GM03348 (cell line): ENCODE measurements at regions not wholly inside any gene's neighbourhood (a gene's known extent, or its start where the extent isn't known, plus 50 kb on each side); places are given as distances from the start of the nearest gene placed in this dataset.

ENCODE experiments used
- DNase-seq: peaks from one replicate; pipeline ENCODE4 v3.0.0; 2012; ENCODE audit warnings: low spot score

DNA sequence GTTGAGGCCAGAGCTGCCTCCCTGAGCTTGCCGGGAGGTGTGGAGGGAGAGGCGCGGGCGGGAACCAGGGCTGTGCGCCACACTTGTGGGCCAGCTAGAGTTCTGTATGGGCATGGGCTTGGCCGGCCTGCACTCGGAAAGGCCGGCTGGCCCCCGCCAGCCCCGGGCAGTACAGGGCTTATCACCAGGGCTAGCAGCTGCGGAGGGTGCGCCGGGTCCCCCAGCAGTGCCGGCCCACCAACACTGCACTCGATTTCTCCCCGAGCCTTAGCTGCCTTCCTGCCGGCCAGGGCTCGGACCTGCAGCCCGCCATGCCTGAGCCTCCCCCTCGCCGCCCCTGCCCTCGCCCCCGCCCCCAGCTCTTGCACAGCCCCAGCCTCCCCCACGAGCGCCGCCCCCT, 472.7 kb downstream of the TFAP2A start:
- DNase-seq = no peak

DNA sequence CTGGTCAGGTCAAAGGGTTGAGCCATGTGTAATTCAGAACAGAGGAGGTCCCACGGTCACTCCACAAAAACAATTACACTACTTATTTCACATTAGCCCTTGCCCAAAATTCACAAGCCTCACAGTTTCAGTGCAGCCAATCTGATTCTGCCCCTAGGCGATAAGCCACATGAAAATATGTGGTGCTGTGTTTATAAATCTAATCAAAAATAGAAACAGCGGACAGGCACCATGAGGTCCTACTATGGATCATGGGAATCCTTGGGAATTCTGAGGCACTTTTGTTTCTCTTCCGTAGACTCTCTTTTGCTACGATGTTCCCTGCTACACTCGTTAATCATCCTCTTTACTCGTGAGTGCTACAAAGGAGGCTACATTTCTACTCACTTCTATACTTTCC, 476.1 kb downstream of the TFAP2A start:
- no peak for DNase-seq

DNA sequence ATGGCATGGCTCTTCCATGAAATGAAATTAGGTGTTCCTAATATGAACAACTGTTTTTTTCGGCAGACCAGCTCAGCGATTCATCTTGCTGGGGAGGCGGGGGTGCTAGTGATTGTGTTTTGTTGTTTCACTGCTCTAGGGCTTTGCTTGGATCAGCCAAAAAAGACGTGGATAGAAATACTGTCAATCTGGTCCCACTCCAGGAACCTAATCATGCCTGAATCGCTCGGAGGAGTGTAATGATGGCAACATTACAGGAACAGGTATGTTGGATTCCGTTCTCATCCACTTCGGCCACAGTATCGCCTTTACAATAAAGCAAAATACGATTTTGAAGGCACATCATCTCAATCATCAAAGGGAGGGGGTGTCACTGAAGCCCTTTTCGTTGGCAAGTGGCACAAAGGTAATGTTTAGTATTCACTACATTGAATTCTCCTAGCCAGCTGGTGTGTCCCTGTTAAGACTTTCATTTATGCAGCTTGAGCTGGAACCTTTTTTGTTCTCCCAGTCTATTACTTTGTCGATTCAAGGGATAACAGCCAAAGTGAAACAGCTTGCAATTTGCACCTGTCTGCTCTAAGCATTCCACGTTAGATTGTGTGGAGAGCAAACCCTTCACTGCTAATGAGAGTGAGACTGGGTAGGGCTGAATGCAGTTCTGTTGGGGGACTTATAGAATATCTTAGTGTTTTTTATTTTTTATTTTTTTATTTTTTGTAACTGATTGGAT, 477.7 kb downstream of the TFAP2A start:
- DNase-seq = no peak

DNA sequence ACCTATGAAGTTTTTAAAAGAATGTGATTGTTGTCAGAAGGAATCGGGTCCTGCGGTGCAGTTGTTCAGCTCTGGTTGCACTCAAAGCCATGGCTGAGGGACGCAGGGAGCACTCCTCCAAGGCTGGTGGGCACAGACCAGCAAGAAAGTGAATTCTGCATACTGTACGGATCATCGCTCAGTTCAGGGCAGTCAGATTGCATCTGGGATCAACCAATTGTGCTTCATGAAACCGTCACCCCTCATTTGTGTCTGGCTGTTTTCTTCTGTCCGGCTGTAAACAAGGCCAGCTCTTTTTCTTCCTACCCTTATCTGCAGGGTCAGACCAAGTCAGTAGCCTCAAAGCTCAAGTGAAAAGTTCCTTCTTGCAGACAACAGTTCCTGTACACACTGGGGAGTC, 478.3 kb downstream of the TFAP2A start:
- no peak for DNase-seq

DNA sequence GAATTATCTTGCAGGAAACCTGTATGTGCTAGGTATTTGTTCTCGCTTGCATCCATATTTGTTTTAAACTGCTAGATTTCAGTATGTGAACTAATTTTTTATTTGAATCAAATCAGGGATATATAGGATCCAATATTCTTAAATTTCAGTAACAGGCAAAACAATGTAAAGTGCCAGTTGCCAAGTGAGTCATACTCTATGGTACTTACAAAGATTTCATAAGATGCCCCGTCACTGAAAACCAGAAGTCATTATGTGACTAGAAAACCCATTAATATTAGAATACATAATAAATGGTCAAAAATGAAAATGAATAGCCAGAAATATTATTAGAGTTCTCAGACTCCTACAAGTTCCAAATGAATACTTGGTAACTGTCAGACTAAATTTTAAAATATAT, 481.2 kb downstream of the TFAP2A start:
- peak; percentile 9 for DNase-seq

DNA sequence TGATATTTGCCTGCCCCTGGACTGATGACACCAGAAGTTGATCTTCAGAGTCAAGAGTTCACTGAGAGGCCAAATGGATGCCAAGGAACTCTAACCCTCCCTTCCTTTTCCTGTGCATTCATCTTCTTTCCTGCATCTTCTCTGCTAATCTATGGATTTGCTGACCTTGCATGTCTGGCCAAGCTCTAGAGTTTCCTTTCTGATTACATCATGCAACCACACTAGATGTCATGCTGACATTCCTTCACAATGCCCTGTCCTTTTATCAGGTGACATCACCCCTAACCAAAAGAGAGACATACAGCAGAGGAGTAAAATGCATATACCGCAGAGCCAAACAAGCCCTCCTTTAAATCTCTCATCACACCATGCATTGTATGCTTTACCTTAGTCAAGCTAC, 487.6 kb downstream of the TFAP2A start:
- no peak for DNase-seq

DNA sequence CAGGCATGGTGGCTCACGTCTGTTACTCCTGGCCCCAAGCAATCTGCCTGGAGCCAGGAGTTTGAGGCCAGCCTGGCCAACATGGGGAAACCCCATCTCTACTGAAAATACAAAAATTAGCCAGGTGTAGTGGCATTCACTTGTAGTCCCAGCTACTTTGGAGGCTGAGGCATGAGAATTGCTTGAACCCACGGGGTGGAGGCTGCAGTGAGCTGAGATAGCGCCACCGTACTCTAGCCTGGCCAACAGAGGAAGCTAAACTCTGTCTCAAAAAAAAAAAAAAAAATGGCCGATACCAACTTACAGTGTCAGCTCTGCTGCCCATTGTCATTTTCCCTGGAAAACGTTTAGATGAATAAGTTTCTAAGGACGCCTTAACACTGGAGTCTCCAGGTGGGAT, 489.9 kb downstream of the TFAP2A start:
- DNase-seq = no peak

DNA sequence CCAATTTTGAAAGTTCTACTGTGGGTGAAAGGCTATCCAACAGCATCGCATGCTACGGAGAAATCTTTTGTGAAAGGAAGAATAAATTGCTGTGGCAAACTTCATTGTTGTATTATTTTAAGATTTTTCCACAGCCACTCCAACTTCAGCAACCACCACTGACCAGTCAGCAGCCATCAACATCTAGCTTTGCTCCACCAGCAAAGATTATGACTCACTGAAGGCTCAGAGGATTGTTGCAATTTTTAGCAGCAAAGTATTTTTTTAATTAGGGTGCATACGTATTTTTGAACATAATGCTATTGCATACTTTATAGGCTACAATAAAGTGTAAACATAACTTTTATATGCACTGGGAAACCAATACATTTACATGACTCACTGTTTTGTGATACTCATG, 493.5 kb downstream of the TFAP2A start:
- DNase-seq = peak; percentile 13

DNA sequence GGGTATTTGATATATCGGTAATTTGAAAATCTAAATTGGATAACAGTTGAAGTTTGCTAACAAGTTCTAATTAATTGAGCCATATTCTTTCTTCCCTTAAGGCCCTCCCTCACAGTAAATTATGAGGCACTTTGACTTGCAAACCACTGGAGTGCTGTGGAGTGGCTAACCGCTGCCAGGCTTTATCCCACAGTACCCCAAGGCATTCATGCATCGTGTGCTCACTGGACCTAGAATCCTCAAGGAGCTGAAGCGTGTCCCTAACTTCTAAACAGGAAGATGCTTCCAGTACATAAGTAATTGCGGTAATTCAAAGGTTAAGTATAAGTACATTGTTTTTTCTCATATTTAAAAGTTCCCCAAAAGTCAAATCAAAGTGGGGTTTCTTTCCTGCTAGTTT, 499.9 kb downstream of the TFAP2A start:
- no peak for DNase-seq

DNA sequence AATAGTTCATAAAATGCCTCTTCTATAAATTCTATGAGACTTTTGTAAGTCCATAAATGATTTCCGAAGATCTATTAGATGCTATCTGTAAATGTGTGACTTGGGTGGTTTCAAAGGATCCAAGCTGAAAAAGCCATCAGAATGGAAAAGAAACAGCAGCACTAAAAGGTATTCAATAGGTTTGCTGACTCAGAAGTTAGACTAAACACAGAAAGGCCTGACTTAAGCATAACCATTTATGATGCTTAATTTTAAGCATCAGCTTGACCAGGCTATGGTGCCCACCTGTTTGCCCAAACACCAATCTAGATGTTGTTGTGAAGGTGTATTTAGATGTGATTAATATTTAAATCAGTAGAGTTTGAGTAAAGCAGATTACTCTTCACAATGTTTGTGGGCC, 513.5 kb downstream of the TFAP2A start:
- DNase-seq = no peak

DNA sequence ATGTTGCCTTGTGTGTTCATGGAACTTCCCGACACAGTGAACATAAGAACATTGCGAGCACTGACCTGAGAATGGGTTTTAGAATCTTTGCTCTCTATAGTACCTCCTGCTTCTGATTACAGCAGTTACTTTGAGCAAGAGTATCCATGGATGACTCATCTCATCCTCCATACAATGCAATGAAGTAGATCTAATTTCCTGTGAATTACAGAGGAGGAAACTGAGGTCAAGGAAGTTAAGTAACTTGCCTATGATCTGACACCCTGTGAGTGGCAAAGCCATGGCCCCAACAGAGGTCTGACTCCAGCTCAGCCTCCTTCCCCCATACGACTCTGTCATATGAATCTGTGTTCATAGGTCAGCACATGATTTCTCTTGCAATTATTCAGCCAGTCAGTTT, 518.1 kb downstream of the TFAP2A start:
- DNase-seq = no peak

DNA sequence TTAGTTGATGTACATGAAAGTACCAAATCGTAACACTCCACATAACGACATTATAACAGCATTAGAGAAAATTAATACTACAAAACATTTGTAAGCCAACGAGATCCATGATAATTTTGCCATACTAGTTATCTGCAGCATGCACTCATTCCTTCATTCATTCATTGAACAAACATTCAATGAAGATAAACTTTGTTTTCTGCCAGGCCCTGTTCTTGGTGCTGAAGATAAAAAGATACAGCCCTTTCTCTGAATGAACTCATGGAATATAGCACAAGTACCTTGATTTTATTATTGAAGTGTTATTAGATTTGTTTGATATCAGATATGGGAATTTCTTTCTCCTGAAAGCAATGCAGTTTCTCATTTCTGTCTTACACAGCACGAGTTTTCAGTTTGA, 524.0 kb downstream of the TFAP2A start:
- no peak for DNase-seq

DNA sequence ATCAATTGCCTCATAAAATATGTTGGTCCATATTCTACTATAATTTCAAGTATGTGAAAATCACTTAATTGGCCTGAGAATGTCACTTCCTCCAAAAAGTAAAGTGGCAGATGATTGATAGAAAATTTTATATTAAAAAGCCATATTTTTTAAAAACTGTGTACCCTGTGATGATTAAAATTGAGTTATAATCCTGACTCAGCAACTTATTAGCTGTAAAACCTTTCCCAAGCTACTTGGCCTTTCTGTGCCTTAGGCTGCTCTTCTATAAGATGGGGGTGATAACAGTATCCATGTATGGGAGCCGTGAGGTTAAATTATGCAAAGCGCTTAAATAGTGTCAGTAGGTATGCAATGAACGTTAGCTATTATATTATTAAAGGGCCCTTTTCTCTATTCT, 524.4 kb downstream of the TFAP2A start:
- no peak for DNase-seq

DNA sequence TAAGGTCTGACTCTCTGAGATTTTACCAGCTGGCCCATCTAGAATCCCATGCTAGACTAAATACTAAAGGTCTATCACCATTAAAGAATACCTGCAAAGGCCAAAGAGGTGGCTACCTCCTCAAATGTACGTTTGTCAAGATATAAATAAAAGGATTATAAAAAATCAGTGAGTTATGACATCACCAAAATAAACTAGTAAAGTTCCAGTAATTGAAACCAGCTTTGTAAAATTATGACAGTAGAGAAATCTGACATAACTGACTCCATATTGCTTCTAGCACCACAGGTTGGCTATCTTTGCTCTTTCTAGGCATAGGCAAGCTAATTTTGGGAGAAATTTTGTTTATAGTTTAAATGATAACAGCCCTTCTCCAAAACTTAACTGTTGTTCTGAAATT, 536.3 kb downstream of the TFAP2A start:
- no peak for DNase-seq

DNA sequence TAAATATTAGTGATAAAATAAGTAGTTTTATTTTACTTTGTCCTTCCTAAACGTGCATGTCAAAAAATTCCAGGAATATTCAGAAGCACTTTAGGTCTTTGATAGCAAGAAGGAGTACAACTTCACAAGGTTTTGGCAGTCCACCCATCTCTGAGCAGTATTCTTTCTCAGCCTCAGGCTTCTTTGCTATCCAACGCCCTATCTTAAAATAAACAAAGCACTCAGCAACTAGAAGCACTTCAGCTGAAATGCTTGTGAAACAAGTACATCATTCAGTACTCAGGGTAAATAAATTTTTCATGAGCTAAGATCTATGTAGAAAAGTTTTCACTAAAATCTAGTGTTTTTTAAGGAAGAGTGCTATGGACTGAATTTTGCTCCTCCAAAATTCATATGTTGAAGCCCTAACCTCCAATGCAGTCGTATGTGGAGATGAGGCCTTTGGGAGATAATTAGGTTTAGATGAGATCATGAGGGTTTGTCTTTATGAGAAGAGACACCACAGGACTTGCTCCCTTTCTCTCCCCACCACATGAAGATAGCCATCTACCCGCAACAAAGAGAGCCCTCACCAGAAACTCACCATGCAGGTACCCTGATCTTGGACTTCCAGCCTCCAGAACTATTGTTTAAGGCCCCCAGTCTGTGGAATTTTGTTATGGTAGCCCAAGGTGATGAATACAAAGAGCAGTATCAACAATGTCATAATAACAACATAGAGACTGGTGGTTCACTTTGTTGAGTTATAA, 539.1 kb downstream of the TFAP2A start:
- no peak for DNase-seq

DNA sequence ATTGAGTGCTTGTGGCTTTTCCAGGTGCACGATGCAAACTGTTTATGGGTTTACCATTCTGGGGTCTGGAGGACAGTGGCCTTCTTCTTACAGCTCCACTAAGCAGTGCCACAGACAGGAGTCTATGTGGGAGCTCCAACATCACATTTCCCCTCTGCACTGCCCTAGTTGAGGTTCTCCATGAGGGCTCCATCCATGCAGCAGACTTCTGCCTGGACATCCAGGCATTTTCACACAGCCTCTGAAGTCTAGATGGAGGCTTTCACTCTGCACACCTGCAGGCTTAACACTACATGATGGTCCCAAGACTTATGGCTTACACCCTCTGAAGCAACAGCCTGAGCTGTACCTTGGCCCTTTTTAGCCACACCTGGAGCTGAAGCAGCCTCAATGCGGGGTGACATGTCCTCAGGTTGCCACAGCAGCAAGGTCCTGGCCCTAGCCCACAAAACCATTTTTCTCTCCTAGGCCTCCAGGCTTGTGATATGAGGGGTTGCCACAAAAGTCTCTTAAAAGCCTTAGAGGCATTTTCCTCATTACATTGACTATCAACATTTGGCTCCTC, 552.2 kb downstream of the TFAP2A start:
- no peak for DNase-seq

DNA sequence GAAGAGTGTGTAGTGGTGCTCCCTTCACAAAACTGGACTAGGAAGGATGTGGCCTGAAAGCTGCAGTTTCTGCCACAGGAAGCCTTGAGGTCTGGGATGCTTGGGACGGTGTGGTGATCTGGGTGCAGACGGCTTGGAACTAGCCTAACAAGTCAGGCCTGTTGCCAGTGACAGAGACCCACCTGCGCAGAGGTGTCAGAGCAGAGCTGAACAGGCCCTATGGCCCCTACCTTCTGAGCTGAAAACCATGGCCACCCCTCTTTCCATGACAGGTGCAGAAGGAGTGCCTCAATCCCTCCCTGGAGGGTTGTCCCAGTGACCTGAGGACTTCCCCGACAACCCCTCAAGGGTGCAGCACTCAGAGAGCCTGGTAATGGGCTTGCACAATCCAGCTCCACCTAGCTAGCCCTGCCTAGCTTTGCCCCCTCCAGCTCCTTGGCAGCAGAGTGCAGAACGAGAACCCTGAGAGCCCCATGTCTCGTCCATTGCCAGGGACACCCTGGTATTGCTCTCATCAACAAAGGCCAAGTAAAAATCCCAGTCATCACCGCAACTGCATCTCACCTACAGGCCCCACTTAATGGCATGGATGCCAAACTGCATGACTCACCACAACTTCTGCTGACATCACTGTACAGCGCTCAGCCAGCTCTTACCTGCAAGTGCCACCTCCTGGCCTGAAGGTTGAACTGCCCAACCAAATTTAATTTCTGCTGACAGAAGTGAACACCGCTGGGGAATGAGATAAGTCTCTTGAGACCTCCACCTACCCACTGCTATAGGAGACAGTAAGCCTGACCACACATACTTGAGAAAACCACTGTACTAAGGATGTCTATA, 563.1 kb downstream of the TFAP2A start:
- DNase-seq = no peak

DNA sequence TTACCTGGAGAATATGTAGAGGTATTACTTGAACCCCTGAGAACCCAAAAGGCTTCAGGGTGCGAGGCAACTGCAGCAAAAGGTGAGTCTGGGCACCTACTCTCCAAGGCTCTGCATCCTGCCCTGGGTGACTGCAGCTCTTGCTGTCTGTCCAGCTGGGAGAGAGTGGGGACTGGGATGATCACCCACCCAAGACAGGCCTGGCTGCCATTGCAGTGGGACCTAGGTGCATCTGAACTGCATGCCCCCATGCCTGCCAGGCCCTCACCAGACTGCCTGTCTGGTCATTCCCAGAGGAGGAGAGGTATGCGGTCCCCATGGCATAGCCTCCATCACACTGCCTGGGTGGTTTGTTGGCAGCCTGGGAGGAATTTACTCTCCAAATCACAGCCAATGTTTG, 563.9 kb downstream of the TFAP2A start:
- no peak for DNase-seq

DNA sequence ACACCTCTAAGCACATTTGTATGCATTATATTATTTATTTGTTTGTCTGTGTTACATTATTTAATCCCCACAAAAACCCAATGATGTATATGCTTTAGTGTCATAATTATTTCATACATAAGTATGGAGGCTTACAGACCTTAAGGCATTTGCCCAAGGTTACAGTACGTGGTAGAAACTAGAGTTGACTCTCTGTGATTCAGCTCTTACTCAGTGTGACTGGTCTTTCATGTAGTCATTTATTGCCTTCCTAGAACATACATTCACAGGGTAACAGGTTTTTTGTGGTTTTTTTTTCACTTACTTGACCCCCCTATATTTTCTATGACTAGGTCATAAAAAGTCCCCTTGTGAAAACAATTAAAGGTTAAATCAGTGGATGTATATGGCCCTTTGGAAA, 566.8 kb downstream of the TFAP2A start:
- DNase-seq = no peak

DNA sequence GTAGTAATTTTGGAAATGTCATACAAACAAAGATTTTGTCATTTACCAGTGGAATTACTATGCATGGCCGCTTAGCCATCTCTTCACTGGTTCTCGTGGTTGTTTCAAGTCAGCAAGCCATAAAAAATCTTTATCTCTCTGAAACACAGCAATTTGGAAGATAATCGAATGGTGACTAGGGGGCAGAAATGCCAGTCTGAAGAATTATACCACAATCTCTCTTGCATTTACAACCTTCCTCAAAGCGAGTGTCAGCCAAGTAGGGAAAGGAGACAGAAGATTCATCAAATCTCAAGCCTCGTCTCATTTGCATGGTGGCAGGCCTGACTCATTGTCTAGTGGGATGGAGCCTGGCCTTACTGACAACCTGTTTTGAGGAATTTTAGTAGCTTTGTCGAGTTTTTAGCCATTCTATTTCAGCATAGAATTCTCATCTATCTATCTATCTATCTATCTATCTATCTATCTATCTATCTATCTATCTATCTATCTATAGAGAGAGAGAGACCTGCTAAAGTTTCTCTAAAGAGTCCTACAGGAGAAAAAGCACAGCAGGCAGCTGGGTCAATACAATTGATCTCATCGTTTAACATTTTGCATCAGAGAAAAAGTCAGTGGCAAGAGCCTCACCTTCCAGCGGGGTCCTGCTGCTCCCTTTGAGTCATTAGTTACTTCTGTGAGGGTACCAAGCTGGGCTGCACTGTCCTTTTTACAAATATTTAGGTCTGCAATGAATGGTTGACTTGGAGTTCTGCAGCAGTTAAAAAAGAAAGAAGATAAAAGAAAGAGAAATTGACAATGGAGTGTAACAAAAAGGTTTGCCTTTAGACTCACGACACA, 572.8 kb downstream of the TFAP2A start:
- DNase-seq = no peak

DNA sequence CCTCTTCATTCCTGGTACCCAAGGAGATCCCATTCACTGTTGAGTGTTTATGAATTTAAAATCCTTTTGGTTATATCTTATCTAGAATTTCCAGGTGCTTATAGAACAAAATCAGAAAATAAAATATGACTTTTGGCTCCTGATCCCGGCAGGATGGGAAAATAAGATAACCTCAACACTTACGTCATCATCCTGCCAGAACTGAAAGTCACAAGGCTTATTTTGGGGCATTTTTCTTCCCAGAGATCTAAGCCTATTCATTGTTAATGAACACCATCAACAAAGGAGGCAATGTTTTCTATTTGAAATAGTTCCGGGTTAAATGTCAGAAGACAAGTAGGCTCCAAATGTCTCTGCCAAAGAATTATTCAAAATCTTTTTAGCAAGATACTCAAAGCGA, 580.6 kb downstream of the TFAP2A start:
- DNase-seq = no peak

DNA sequence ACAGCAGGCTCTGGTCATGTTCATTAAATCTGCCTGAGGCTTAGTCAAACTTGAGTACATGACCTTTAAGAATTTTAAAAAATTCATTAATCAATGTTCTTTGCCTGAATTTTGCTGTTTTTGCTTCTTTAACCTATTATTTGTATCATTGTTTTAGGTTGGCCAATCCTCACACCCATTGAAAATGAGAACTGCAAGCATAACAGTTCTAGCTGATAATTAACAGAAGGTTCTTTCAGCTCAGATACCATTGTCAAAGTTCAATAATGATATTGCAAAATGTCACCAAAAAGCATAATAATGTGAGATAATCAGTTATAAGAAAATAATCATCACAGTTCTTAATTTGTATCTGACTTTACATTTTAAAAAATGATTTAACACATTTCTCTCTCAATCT, 583.1 kb downstream of the TFAP2A start:
- DNase-seq = no peak
